PC-9 (cell line): ENCODE measurements at regions not wholly inside any gene's neighbourhood (a gene's known extent, or its start where the extent isn't known, plus 50 kb on each side); places are given as distances from the start of the nearest gene placed in this dataset.

Experiments used
- CTCF ChIP-seq: fragments of 200-600 bp; sonication (generic); conservative IDR thresholded peaks from 2 replicates; pipeline ENCODE4 v1.6.1; 2017; ENCODE audit warnings: mixed run types, antibody characterized with exemption, mild to moderate bottlenecking, moderate library complexity
- EZH2 ChIP-seq: fragments of 200-600 bp; sonication (generic); IDR thresholded peaks from 2 replicates; pipeline ENCODE4 v1.8.0; 2017; ENCODE audit warnings: antibody characterized with exemption, low read depth

- no peak for TF ChIP-seq CTCF
- no peak for TF ChIP-seq EZH2
Measured at GRCh38 chr7:38051311-38051710, 126.7 kb upstream of the STARD3NL start.
